ENCODE measurements at regions not wholly inside any gene's neighbourhood (a gene's known extent, or its start where the extent isn't known, plus 50 kb on each side); places are given as distances from the start of the nearest gene placed in this dataset.

DNA sequence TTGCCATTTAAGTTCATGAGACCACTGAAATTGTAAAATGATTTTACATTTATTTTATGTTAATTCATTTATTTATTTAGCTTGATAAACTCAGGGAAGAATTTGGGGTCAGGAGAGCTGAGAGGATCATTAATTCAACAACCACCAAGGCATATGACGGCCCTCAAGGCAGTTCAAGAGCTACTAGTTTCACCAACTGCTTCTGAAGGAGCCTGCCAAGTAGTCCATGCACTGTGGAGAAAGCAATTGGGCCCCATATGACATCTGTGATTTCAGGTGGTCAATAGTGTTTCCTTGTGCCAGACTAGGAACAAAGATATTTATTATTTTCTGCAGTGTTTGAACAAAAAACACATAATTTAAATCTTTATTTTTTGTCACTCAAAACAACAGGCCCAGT is 236.4 kb downstream of the CASP12 start:
- H3K27me3 ChIP-seq (ENCODE audit: control insufficient read depth in 2 of 2, insufficient read depth in 2 of 2, low read length in 2 of 2) = no peaks in the 10 kb centered on the region
- H3K9me3 ChIP-seq (ENCODE audit: control insufficient read depth in 2 of 2, low read length in 2 of 2) = no peaks in the 10 kb centered on the region
- H3K36me3 ChIP-seq (ENCODE audit: control insufficient read depth in 2 of 2, insufficient read depth in 2 of 2, low read length in 2 of 2) = no peaks in the 10 kb centered on the region
- H3K4me1 ChIP-seq (ENCODE audit: control insufficient read depth in 2 of 2, insufficient read depth in 2 of 2, low read length in 2 of 2) = no peaks in the 10 kb centered on the region
- no peak overlapping the region for H3K27ac ChIP-seq (ENCODE audit: low read depth in 2 of 2, low read length in 2 of 2)
- H3K4me3 ChIP-seq (ENCODE audit: low read length in 2 of 2) = no peak overlapping the region
- H3K9ac ChIP-seq (ENCODE audit: low read depth in 1 of 2, low read length in 2 of 2) = no peak overlapping the region

DNA sequence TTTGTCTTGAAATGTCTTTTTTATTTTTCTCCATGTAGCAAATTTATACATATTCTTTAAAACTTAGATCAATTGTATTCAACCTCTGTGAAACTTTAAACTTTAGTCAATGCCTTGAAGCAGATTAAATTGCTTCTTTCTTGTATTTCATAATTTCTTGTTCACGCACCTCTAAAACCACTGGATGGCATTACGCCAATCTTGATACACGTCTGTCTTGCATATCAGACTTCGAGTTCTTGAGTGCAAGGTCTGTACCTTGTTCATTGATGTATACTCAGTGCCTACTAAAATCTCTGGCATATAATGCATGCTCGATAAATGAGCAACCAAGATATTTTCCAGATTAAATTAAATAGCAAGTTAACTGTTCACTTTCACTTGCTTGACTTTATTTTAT is 236.8 kb downstream of the CASP12 start:
- Histone ChIP-seq H3K36me3 (ENCODE audit: control insufficient read depth in 2 of 2, insufficient read depth in 2 of 2, low read length in 2 of 2) (no peaks in the 10 kb centered on the region), H3K4me3 (ENCODE audit: low read length in 2 of 2) (no peak overlapping the region), H3K27me3 (ENCODE audit: control insufficient read depth in 2 of 2, insufficient read depth in 2 of 2, low read length in 2 of 2) (no peaks in the 10 kb centered on the region), H3K4me1 (ENCODE audit: control insufficient read depth in 2 of 2, insufficient read depth in 2 of 2, low read length in 2 of 2) (no peaks in the 10 kb centered on the region), H3K9ac (ENCODE audit: low read depth in 1 of 2, low read length in 2 of 2) (no peak overlapping the region), H3K9me3 (ENCODE audit: control insufficient read depth in 2 of 2, low read length in 2 of 2) (no peaks in the 10 kb centered on the region), H3K27ac (ENCODE audit: low read depth in 2 of 2, low read length in 2 of 2) (no peak overlapping the region)

DNA sequence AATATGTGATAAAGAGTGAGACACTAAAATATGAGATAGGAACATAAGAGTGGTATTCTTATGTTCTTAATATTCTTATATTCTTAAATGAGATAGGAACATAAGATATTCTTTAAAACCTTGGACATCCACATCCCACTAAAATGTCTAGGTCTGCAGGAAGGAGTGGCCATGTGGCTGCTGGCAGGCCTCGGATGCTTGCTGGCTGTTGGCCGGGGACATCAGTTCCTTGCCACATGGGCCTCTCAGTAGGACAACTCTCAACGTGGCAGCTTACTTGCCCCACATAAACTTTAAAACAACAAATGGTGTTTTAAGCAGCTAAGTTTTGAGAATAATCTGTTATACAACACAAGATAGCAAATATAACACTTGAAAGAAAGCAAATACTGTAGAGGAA is 240.1 kb downstream of the CASP12 start:
- H3K27ac ChIP-seq (ENCODE audit: low read depth in 2 of 2, low read length in 2 of 2) = no peak overlapping the region
- no peaks in the 10 kb centered on the region for H3K4me1 ChIP-seq (ENCODE audit: control insufficient read depth in 2 of 2, insufficient read depth in 2 of 2, low read length in 2 of 2)
- no peaks in the 10 kb centered on the region for H3K9me3 ChIP-seq (ENCODE audit: control insufficient read depth in 2 of 2, low read length in 2 of 2)
- H3K27me3 ChIP-seq (ENCODE audit: control insufficient read depth in 2 of 2, insufficient read depth in 2 of 2, low read length in 2 of 2) = no peaks in the 10 kb centered on the region
- H3K9ac ChIP-seq (ENCODE audit: low read depth in 1 of 2, low read length in 2 of 2) = no peak overlapping the region
- H3K36me3 ChIP-seq (ENCODE audit: control insufficient read depth in 2 of 2, insufficient read depth in 2 of 2, low read length in 2 of 2) = no peaks in the 10 kb centered on the region
- no peak overlapping the region for H3K4me3 ChIP-seq (ENCODE audit: low read length in 2 of 2)

DNA sequence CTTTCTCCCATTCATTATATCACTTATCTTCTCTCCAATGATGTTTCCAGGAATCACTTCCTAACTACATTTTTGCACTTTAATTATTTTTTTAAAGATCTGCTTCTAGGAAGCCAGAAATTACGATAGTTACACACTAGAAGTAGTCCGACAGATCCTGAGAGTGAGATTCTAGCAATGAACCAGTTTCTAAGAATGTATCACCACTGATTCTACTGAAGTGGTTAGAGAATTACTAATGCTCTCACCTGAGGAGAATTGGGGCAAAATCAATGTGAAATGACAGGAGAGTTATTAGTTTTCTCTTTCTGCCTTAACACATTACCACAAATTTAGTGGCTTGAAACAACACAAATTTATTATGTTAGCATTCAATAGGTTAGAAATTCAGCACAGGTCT is 241.2 kb downstream of the CASP12 start:
- Histone ChIP-seq H3K4me1 (ENCODE audit: control insufficient read depth in 2 of 2, insufficient read depth in 2 of 2, low read length in 2 of 2) (no peaks in the 10 kb centered on the region), H3K9me3 (ENCODE audit: control insufficient read depth in 2 of 2, low read length in 2 of 2) (no peaks in the 10 kb centered on the region), H3K27me3 (ENCODE audit: control insufficient read depth in 2 of 2, insufficient read depth in 2 of 2, low read length in 2 of 2) (no peaks in the 10 kb centered on the region), H3K9ac (ENCODE audit: low read depth in 1 of 2, low read length in 2 of 2) (no peak overlapping the region), H3K27ac (ENCODE audit: low read depth in 2 of 2, low read length in 2 of 2) (no peak overlapping the region), H3K36me3 (ENCODE audit: control insufficient read depth in 2 of 2, insufficient read depth in 2 of 2, low read length in 2 of 2) (no peaks in the 10 kb centered on the region), H3K4me3 (ENCODE audit: low read length in 2 of 2) (no peak overlapping the region)

DNA sequence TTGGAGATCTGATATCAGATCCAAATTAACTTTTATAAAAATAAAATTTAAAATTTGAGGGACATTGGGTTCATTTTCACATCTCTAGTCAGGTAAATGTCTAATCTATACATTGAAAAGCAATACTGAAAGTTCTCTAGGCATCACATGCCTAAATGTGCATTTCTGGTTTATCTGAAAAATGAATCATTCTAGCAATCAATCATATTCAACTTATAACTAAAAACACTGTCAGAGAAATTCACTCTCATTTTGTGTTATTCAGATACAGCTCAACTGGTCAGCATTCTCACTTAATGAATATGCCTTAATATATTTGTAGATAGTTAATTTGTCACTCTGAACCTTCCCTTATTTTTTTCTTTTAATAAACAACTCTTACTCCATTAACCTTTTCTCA is 243.2 kb downstream of the CASP12 start:
- H3K4me1 ChIP-seq (ENCODE audit: control insufficient read depth in 2 of 2, insufficient read depth in 2 of 2, low read length in 2 of 2) = no peaks in the 10 kb centered on the region
- no peak overlapping the region for H3K27ac ChIP-seq (ENCODE audit: low read depth in 2 of 2, low read length in 2 of 2)
- H3K27me3 ChIP-seq (ENCODE audit: control insufficient read depth in 2 of 2, insufficient read depth in 2 of 2, low read length in 2 of 2) = no peaks in the 10 kb centered on the region
- no peaks in the 10 kb centered on the region for H3K36me3 ChIP-seq (ENCODE audit: control insufficient read depth in 2 of 2, insufficient read depth in 2 of 2, low read length in 2 of 2)
- H3K9ac ChIP-seq (ENCODE audit: low read depth in 1 of 2, low read length in 2 of 2) = no peak overlapping the region
- H3K4me3 ChIP-seq (ENCODE audit: low read length in 2 of 2) = no peak overlapping the region
- no peaks in the 10 kb centered on the region for H3K9me3 ChIP-seq (ENCODE audit: control insufficient read depth in 2 of 2, low read length in 2 of 2)

DNA sequence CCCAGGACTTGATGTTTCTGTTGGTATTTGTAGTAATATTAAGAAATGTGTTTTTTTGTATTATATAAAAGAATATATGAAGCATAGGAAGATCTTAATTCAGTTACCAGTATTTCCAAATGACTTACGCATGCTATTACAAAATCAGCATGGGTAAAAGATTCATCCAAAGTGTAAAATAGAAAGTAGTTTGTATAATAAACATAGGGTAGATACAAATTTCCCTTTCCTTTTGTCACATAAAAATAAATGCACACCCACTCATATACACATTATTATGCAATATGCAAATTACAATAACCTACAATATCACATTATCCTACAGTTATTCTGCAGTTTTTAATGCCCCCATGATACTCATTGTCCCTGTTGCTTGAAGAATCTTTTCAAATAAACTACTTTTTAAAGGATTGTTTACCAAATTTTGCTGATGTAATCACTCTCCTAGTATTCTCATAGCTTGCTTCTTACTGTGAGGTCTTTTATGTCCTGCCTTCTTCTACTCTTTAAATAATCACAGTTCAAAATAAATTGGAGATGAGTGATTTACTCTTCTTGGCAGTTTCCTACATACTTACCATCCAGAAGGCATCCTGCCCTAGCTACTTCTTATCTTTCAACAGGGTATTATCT is 244.0 kb downstream of the CASP12 start:
- H3K4me1 ChIP-seq (ENCODE audit: control insufficient read depth in 2 of 2, insufficient read depth in 2 of 2, low read length in 2 of 2) = no peaks in the 10 kb centered on the region

DNA sequence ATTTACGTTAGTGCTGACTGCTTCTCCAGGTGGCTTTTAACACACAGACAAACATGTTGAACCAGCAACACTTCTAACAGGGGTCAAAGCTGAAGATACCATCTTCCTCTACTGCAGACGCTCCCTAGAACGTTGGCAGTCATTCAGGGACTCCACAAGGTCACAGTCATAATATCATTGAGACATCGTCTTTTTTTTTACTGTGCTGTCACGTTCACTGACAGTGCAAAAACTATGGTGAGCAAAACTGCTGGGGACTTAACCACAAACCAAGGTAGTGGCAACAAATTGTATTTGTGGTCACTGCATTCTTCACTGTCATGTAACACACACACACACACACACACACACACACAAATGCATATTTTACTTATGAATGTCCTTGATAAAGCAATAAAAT is 244.9 kb downstream of the CASP12 start:
- Histone ChIP-seq H3K27me3 (ENCODE audit: control insufficient read depth in 2 of 2, insufficient read depth in 2 of 2, low read length in 2 of 2) (no peaks in the 10 kb centered on the region), H3K4me1 (ENCODE audit: control insufficient read depth in 2 of 2, insufficient read depth in 2 of 2, low read length in 2 of 2) (no peaks in the 10 kb centered on the region), H3K9ac (ENCODE audit: low read depth in 1 of 2, low read length in 2 of 2) (no peak overlapping the region), H3K4me3 (ENCODE audit: low read length in 2 of 2) (no peak overlapping the region), H3K9me3 (ENCODE audit: control insufficient read depth in 2 of 2, low read length in 2 of 2) (no peaks in the 10 kb centered on the region), H3K36me3 (ENCODE audit: control insufficient read depth in 2 of 2, insufficient read depth in 2 of 2, low read length in 2 of 2) (no peaks in the 10 kb centered on the region), H3K27ac (ENCODE audit: low read depth in 2 of 2, low read length in 2 of 2) (no peak overlapping the region)

More for the DNA sequence above, 244.0 kb downstream of the CASP12 start:
- Histone ChIP-seq H3K4me3 (ENCODE audit: low read length in 2 of 2) (no peak overlapping the region), H3K36me3 (ENCODE audit: control insufficient read depth in 2 of 2, insufficient read depth in 2 of 2, low read length in 2 of 2) (no peaks in the 10 kb centered on the region), H3K9ac (ENCODE audit: low read depth in 1 of 2, low read length in 2 of 2) (no peak overlapping the region), H3K9me3 (ENCODE audit: control insufficient read depth in 2 of 2, low read length in 2 of 2) (no peaks in the 10 kb centered on the region), H3K27ac (ENCODE audit: low read depth in 2 of 2, low read length in 2 of 2) (no peak overlapping the region), H3K27me3 (ENCODE audit: control insufficient read depth in 2 of 2, insufficient read depth in 2 of 2, low read length in 2 of 2) (no peaks in the 10 kb centered on the region)

DNA sequence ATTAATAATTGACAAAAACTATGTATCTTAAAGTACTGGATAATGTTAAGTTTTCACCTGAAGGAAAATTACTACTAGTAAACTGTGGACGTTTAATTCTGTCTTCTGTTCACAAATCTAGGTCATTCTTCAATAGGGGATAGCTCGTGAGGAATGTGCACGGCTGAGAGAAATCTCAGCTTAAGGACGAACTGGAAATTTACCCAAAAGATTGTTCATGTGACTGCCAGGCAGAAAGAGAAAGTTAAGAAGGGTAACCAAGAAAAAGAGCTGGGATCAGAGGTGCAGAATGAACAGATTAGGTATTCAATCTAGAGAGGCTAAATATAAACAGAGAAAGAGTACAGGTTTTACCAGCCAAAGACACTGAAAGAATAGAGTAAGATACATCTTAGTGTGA is 245.3 kb downstream of the CASP12 start:
- Histone ChIP-seq H3K36me3 (ENCODE audit: control insufficient read depth in 2 of 2, insufficient read depth in 2 of 2, low read length in 2 of 2) (no peaks in the 10 kb centered on the region), H3K9ac (ENCODE audit: low read depth in 1 of 2, low read length in 2 of 2) (no peak overlapping the region), H3K27me3 (ENCODE audit: control insufficient read depth in 2 of 2, insufficient read depth in 2 of 2, low read length in 2 of 2) (no peaks in the 10 kb centered on the region), H3K4me1 (ENCODE audit: control insufficient read depth in 2 of 2, insufficient read depth in 2 of 2, low read length in 2 of 2) (no peaks in the 10 kb centered on the region), H3K9me3 (ENCODE audit: control insufficient read depth in 2 of 2, low read length in 2 of 2) (no peaks in the 10 kb centered on the region), H3K27ac (ENCODE audit: low read depth in 2 of 2, low read length in 2 of 2) (no peak overlapping the region), H3K4me3 (ENCODE audit: low read length in 2 of 2) (no peak overlapping the region)

DNA sequence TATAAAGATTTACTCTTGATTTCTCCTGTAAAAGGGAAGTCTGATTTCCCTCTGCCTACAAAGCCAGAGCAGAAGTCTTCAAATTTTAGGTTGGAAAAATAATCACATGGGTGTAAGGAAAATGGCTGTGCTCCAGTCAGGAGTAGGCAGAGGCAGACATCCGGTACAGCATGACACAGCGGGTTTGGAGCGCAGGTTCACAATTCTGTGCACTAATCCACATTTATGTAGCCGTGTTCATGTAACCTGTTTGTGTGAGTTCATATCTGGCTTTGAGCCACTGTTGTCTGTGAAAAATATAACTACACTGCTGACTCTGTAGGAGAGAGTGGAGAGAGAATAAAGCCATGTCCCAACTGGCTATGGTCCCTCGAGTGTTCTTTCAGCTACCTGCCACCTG is 248.0 kb downstream of the CASP12 start:
- Histone ChIP-seq H3K9ac (ENCODE audit: low read depth in 1 of 2, low read length in 2 of 2) (no peak overlapping the region), H3K27ac (ENCODE audit: low read depth in 2 of 2, low read length in 2 of 2) (no peak overlapping the region)

DNA sequence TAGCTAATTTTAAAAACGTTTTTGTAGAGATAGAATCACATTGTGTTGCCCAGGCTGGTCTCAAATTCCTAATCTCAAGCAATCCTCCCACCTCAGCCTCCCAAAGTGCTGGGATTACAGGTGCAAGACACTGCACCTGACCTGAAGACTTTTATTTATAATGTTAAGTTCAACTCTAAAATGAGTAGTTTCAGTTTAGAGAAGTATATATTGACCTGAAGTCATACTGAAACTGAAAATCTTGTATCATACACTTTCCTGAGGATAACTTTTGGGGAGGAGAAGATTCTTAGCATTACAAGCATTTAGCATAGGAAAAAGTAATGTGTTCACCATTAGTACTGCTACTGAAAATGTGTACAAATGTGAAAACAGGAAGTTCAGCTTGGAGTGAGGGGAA is 249.3 kb downstream of the CASP12 start:
- Histone ChIP-seq H3K27me3 (ENCODE audit: control insufficient read depth in 2 of 2, insufficient read depth in 2 of 2, low read length in 2 of 2) (no peaks in the 10 kb centered on the region), H3K4me3 (ENCODE audit: low read length in 2 of 2) (no peak overlapping the region), H3K9ac (ENCODE audit: low read depth in 1 of 2, low read length in 2 of 2) (no peak overlapping the region), H3K27ac (ENCODE audit: low read depth in 2 of 2, low read length in 2 of 2) (no peak overlapping the region), H3K9me3 (ENCODE audit: control insufficient read depth in 2 of 2, low read length in 2 of 2) (no peaks in the 10 kb centered on the region), H3K4me1 (ENCODE audit: control insufficient read depth in 2 of 2, insufficient read depth in 2 of 2, low read length in 2 of 2) (no peaks in the 10 kb centered on the region), H3K36me3 (ENCODE audit: control insufficient read depth in 2 of 2, insufficient read depth in 2 of 2, low read length in 2 of 2) (no peaks in the 10 kb centered on the region)

More for the DNA sequence above, 248.0 kb downstream of the CASP12 start:
- Histone ChIP-seq H3K4me3 (ENCODE audit: low read length in 2 of 2) (no peak overlapping the region), H3K36me3 (ENCODE audit: control insufficient read depth in 2 of 2, insufficient read depth in 2 of 2, low read length in 2 of 2) (no peaks in the 10 kb centered on the region), H3K27me3 (ENCODE audit: control insufficient read depth in 2 of 2, insufficient read depth in 2 of 2, low read length in 2 of 2) (no peaks in the 10 kb centered on the region), H3K4me1 (ENCODE audit: control insufficient read depth in 2 of 2, insufficient read depth in 2 of 2, low read length in 2 of 2) (no peaks in the 10 kb centered on the region), H3K9me3 (ENCODE audit: control insufficient read depth in 2 of 2, low read length in 2 of 2) (no peaks in the 10 kb centered on the region)

Measured in mucosa of rectum (tissue), 2 donors.